Adrenal gland (tissue), 9 donors: ENCODE measurements at regions not wholly inside any gene's neighbourhood (a gene's known extent, or its start where the extent isn't known, plus 50 kb on each side); places are given as distances from the start of the nearest gene placed in this dataset.

Experiments
- DNase-seq, 7 donors: peaks; one replicate each; pipeline ENCODE4 v3.0.0-alpha.2; 2019 to 2020
- H3K27ac ChIP-seq, 5 donors: fragments of 200-600 bp; sonication (generic) in 4 of 5; 1 replicate in 3 of 5; 2 replicates in 2 of 5; pipeline versions ENCODE4 v1.5.1 to v1.8.0; 2016 to 2020; ENCODE audit warnings: mild to moderate bottlenecking in 1 of 5
- H3K27me3 ChIP-seq: fragments of 200-600 bp; 2 replicates; pipeline ENCODE4 v1.8.0; 2021
- H3K36me3 ChIP-seq, 2 donors: fragments of 200-600 bp; replicated peaks in 1 of 2; 1 replicate in 1 of 2; 2 replicates in 1 of 2; pipeline versions ENCODE4 v1.5.1 to v1.8.0; 2018 to 2022
- H3K4me1 ChIP-seq, 2 donors: fragments of 200-600 bp; replicated peaks in 1 of 2; 1 replicate in 1 of 2; 2 replicates in 1 of 2; pipeline versions ENCODE4 v1.5.1 to v1.8.0; 2018 to 2021
- H3K4me3 ChIP-seq, 4 donors: fragments of 200-600 bp; sonication (generic) in 3 of 4; one replicate each; pipeline ENCODE4 v1.5.1; 2016 to 2018
- H3K9me3 ChIP-seq, 3 donors: fragments of 200-600 bp; sonication (generic) in 1 of 3; replicated peaks in 1 of 3; 1 replicate in 2 of 3; 2 replicates in 1 of 3; pipeline versions ENCODE4 v1.5.1 to v1.8.0; 2016 to 2021
- CTCF ChIP-seq, 6 experiments: fragments of 450-650 bp in 4 of 6; fragments of 200-600 bp in 2 of 6; sonication (generic) in 1 of 6; IDR thresholded peaks; 1 replicate in 5 of 6; 2 replicates in 1 of 6; pipeline versions ENCODE4 v1.5.1 to v1.8.0; 2016 to 2021; ENCODE audit warnings: antibody characterized with exemption in 6 of 6, mild to moderate bottlenecking in 2 of 6, moderate library complexity in 1 of 6
- POLR2A ChIP-seq, 2 donors: fragments of 450-650 bp; IDR thresholded peaks; one replicate each; pipeline ENCODE4 v1.6.1; 2017; ENCODE audit warnings: antibody characterized with exemption in 2 of 2, mild to moderate bottlenecking in 2 of 2, moderate library complexity in 1 of 2
- WGBS, 4 donors: extraction: QIAGEN DNeasy Blood & Tissue Kit in 2 of 4; methylation state at CpG; one replicate each; pipeline versions ENCODE4 v1.1.5 to v1.1.7; 2013 to 2017; 5-methylcytosine and 5-hydroxymethylcytosine counted together
- intact Hi-C, 2 donors: fragments of 100-400 bp; cut with DNase I; formaldehyde crosslinking; loops; one replicate each; pipeline versions ENCODE4 v1.14.1 to v1.15.0; 2022 to 2023
- donor health status: healthy with polysubstance abuse.
- donor health status: Bipolar disorder and iron deficiency.
- donor health status: DM: yes; HTN: yes; CAD: no.
- donor health status: DM: no; HTN: no; CAD: no.
- donor health status: DM: no; HTN: no; CAD: no.

GRCh38 chr1:208577381-208577905 lies 333.3 kb upstream of the PLXNA2 start:
- intact Hi-C loops, result no loop called here
- TF ChIP-seq POLR2A (IDR thresholded peaks at IDR 0.05), result no peak
- no peak for TF ChIP-seq CTCF (IDR thresholded peaks at IDR 0.05)
- 33 to 58% (median 45%) methylated on average over 1 of the region's 1 CpG for WGBS, 4 donors

GRCh38 chr1:208581209-208581608 lies 337.0 kb upstream of the PLXNA2 start:
- H3K27ac ChIP-seq, result no peak overlapping the region
- no peaks in the 10 kb centered on the region for H3K36me3 ChIP-seq
- WGBS, 4 donors, result 59 to 76% (median 72%) methylated on average over 3 of the region's 3 CpGs
- intact Hi-C loops, result no loop called here
- no peaks in the 10 kb centered on the region for H3K27me3 ChIP-seq
- H3K4me3 ChIP-seq, result no peak overlapping the region
- TF ChIP-seq CTCF (IDR thresholded peaks at IDR 0.05), result no peak
- TF ChIP-seq POLR2A (IDR thresholded peaks at IDR 0.05), result no peak
- H3K4me1 ChIP-seq, result no peaks in the 10 kb centered on the region
- no peak for DNase-seq
- no peaks in the 10 kb centered on the region for H3K9me3 ChIP-seq

More at GRCh38 chr1:208577381-208577905, 333.3 kb upstream of the PLXNA2 start:
- DNase-seq, result no peak
- H3K27ac ChIP-seq, result no peak overlapping the region
- no peak overlapping the region for H3K4me3 ChIP-seq
- no peaks in the 10 kb centered on the region for H3K27me3 ChIP-seq
- no peaks in the 10 kb centered on the region for H3K9me3 ChIP-seq
- H3K4me1 ChIP-seq, result no peaks in the 10 kb centered on the region
- no peaks in the 10 kb centered on the region for H3K36me3 ChIP-seq

- Histone ChIP-seq H3K4me1 (no peaks in the 10 kb centered on the region), H3K9me3 (no peaks in the 10 kb centered on the region), H3K27ac (no peak overlapping the region), H3K4me3 (no peak overlapping the region), H3K36me3 (no peaks in the 10 kb centered on the region), H3K27me3 (no peaks in the 10 kb centered on the region)
- TF ChIP-seq CTCF (IDR thresholded peaks at IDR 0.05) (no peak), POLR2A (IDR thresholded peaks at IDR 0.05) (no peak)
- no peak for DNase-seq
- intact Hi-C loops, result no loop called here
- WGBS, 4 donors, result 75 to 88% (median 85%) methylated on average over 5 of the region's 5 CpGs
Measured at GRCh38 chr1:208581667-208582066, 337.5 kb upstream of the PLXNA2 start.

- Histone ChIP-seq H3K9me3 (no peaks in the 10 kb centered on the region), H3K27ac (no peak overlapping the region), H3K36me3 (no peaks in the 10 kb centered on the region), H3K4me3 (no peak overlapping the region), H3K4me1 (no peaks in the 10 kb centered on the region), H3K27me3 (no peaks in the 10 kb centered on the region)
- no peak for TF ChIP-seq POLR2A (IDR thresholded peaks at IDR 0.05)
- TF ChIP-seq CTCF (IDR thresholded peaks at IDR 0.05), result no peak
- DNase-seq, result no peak
- intact Hi-C loops, result no loop called here
- 79 to 86% (median 82%) methylated on average over 5 to 6 of the region's 6 CpGs for WGBS, 4 donors
Measured at GRCh38 chr1:208584167-208584755, 340.1 kb upstream of the PLXNA2 start.
